CD14-positive monocyte (primary cell): ENCODE measurements at regions not wholly inside any gene's neighbourhood (a gene's known extent, or its start where the extent isn't known, plus 50 kb on each side); places are given as distances from the start of the nearest gene placed in this dataset. TPM values are rescaled to one million over a fixed set of nuclear protein-coding genes. Genes with fewer than 3 reads are reported as not detected.
"Not testable (repeated sequence)": the region's sequence is repeated elsewhere in the genome, so short reads cannot be mapped to it uniquely, and the experiment has no call there.

Source experiments
- DNase-seq, 3 donors: peaks; one replicate each; pipeline ENCODE4 v3.0.0-alpha.2; 2011 to 2022
- H2AFZ ChIP-seq: 2 replicates; pipeline ENCODE4 v1.6.0; 2012; ENCODE audit warnings: mild to moderate bottlenecking, low read depth, low read length, inconsistent platforms; ENCODE audit not compliant: insufficient read depth, poor library complexity, severe bottlenecking
- H3K27ac ChIP-seq, 2 donors: 1 replicate in 1 of 2; 2 replicates in 1 of 2; pipeline ENCODE4 v1.5.1; 2012 to 2013; ENCODE audit warnings: low read length in 2 of 2, control low read depth in 1 of 2, inconsistent platforms in 1 of 2, low read depth in 1 of 2, mild to moderate bottlenecking in 1 of 2
- H3K27me3 ChIP-seq, 2 donors: one replicate each; pipeline versions ENCODE4 v1.6.0 to v1.6.1; 2011 to 2013; ENCODE audit warnings: low read length in 2 of 2; ENCODE audit not compliant: control insufficient read depth in 2 of 2, insufficient read depth in 2 of 2
- H3K36me3 ChIP-seq, 2 donors: replicated peaks in 1 of 2; 1 replicate in 1 of 2; 2 replicates in 1 of 2; pipeline versions ENCODE4 v1.5.1 to v1.6.1; 2012 to 2013; ENCODE audit warnings: low read length in 2 of 2, control low read depth in 1 of 2, inconsistent platforms in 1 of 2, mild to moderate bottlenecking in 1 of 2; ENCODE audit not compliant: insufficient read depth in 2 of 2, control insufficient read depth in 1 of 2
- H3K4me1 ChIP-seq, 2 donors: 1 replicate in 1 of 2; 2 replicates in 1 of 2; pipeline versions ENCODE4 v1.5.1 to v1.6.1; 2012 to 2013; ENCODE audit warnings: low read length in 2 of 2, control low read depth in 1 of 2, inconsistent platforms in 1 of 2, mild to moderate bottlenecking in 1 of 2, moderate library complexity in 1 of 2; ENCODE audit not compliant: insufficient read depth in 2 of 2, control insufficient read depth in 1 of 2
- H3K4me2 ChIP-seq: replicated peaks from 2 replicates; pipeline ENCODE3; 2012; ENCODE audit warnings: low read length, moderate library complexity, mild to moderate bottlenecking; ENCODE audit not compliant: poor library complexity, severe bottlenecking; ENCODE audit errors: extremely low read depth
- H3K4me3 ChIP-seq, 3 experiments: fragments of 200-600 bp in 1 of 3; sonication (generic) in 1 of 3; replicated peaks in 1 of 3; 1 replicate in 2 of 3; 2 replicates in 1 of 3; pipeline ENCODE4 v1.5.1; 2011 to 2013; ENCODE audit warnings: low read length in 3 of 3, mild to moderate bottlenecking in 3 of 3, control low read depth in 2 of 3, low read depth in 2 of 3, inconsistent platforms in 1 of 3, moderate library complexity in 1 of 3
- H3K79me2 ChIP-seq: 2 replicates; pipeline ENCODE4 v1.6.0; 2012; ENCODE audit warnings: mild to moderate bottlenecking, control low read depth, inconsistent platforms, low read length, moderate library complexity; ENCODE audit not compliant: insufficient read depth
- H3K9ac ChIP-seq: 2 replicates; pipeline ENCODE4 v1.6.0; 2017; ENCODE audit warnings: low read length, mild to moderate bottlenecking; ENCODE audit not compliant: insufficient read depth, poor library complexity, severe bottlenecking
- H3K9me3 ChIP-seq, 2 donors: replicated peaks in 1 of 2; 1 replicate in 1 of 2; 2 replicates in 1 of 2; pipeline versions ENCODE4 v1.5.1 to v1.6.1; 2012 to 2013; ENCODE audit warnings: low read length in 2 of 2, control low read depth in 1 of 2; ENCODE audit not compliant: control insufficient read depth in 1 of 2, insufficient read depth in 1 of 2
- H4K20me1 ChIP-seq: 2 replicates; pipeline ENCODE4 v1.6.0; 2012; ENCODE audit warnings: mild to moderate bottlenecking, low read length, control low read depth, moderate library complexity; ENCODE audit not compliant: insufficient read depth
- H3K27ac Mint-ChIP-seq, 7 donors: one replicate each; pipeline ENCODE4 v1.8.0; 2020; ENCODE audit warnings: mild to moderate bottlenecking in 7 of 7, mixed read lengths in 7 of 7, moderate library complexity in 6 of 7, inconsistent platforms in 2 of 7
- H3K27me3 Mint-ChIP-seq, 3 donors: one replicate each; pipeline ENCODE4 v1.8.0; 2021 to 2022; ENCODE audit warnings: low read depth in 3 of 3, mild to moderate bottlenecking in 3 of 3, mixed read lengths in 3 of 3, moderate library complexity in 3 of 3, inconsistent platforms in 1 of 3
- H3K36me3 Mint-ChIP-seq, 2 donors: one replicate each; pipeline ENCODE4 v1.8.0; 2020; ENCODE audit warnings: mixed read lengths in 2 of 2, inconsistent platforms in 1 of 2, mild to moderate bottlenecking in 1 of 2
- H3K4me1 Mint-ChIP-seq: one replicate; pipeline ENCODE4 v1.8.0; 2020; ENCODE audit warnings: mild to moderate bottlenecking, mixed read lengths
- H3K4me3 Mint-ChIP-seq, 2 donors: one replicate each; pipeline ENCODE4 v1.8.0; 2020; ENCODE audit warnings: mild to moderate bottlenecking in 2 of 2, mixed read lengths in 2 of 2, moderate library complexity in 1 of 2
- H3K9me3 Mint-ChIP-seq, 7 donors: one replicate each; pipeline ENCODE4 v1.8.0; 2020 to 2022; ENCODE audit warnings: mixed read lengths in 7 of 7, mild to moderate bottlenecking in 6 of 7, moderate library complexity in 6 of 7, inconsistent platforms in 2 of 7
- WGBS: methylation state at CpG from one replicate; pipeline ENCODE4 v1.1.5; 2013; ENCODE audit warnings: missing lambda C conversion rate; ENCODE audit not compliant: insufficient coverage; 5-methylcytosine and 5-hydroxymethylcytosine counted together
- intact Hi-C, 2 donors: fragments of 100-400 bp; cut with micrococcal nuclease; formaldehyde crosslinking; loops; one replicate each; pipeline versions ENCODE4 v1.15.0 to v1.15.1; 2023
- small RNA-seq: library from RNA; depleted of rRNA; stranded (forward); fragments of <200 nt; gene quantifications from one replicate; pipeline ENCODE3, GENCODE V24; 2012; ENCODE audit warnings: low read depth; ENCODE audit not compliant: insufficient read length
- TF ChIP-seq, protein P1 (sequence below): fragments of 200-600 bp; IDR thresholded peaks from one replicate; pipeline ENCODE4 v1.8.0; 2022; ENCODE audit warnings: antibody characterized with exemption, mild to moderate bottlenecking

DNA sequence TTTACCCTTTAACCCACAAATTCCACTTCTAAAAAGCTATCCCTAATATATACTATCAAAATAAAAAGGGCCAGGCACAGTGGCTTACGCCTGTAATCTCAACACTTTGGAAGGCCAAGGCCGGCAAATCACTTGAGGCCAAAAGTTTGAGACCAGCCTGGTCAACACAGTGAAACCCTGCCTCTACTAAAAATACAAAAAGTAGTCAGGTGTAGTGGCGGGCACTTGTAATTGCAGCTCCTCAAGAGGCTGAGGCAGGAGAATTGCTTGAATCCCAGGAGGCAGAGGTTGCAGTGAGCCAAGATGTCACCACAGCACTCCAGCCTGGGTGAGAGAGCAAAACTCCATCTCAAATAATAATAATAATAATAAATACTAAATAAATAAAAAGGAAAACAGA lies 82.5 kb downstream of the TRIM27 start:
- H2AFZ ChIP-seq: no peak overlapping the region
- no peak for DNase-seq
- H3K9me3 Mint-ChIP-seq: peaks cover 0 to 10% (median 1%) of the 10 kb centered on the region in 7 donors
- TF ChIP-seq, protein P1, sequence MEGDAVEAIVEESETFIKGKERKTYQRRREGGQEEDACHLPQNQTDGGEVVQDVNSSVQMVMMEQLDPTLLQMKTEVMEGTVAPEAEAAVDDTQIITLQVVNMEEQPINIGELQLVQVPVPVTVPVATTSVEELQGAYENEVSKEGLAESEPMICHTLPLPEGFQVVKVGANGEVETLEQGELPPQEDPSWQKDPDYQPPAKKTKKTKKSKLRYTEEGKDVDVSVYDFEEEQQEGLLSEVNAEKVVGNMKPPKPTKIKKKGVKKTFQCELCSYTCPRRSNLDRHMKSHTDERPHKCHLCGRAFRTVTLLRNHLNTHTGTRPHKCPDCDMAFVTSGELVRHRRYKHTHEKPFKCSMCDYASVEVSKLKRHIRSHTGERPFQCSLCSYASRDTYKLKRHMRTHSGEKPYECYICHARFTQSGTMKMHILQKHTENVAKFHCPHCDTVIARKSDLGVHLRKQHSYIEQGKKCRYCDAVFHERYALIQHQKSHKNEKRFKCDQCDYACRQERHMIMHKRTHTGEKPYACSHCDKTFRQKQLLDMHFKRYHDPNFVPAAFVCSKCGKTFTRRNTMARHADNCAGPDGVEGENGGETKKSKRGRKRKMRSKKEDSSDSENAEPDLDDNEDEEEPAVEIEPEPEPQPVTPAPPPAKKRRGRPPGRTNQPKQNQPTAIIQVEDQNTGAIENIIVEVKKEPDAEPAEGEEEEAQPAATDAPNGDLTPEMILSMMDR: peak; percentile 26
- H3K79me2 ChIP-seq: no peaks in the 10 kb centered on the region
- no peaks in the 10 kb centered on the region for H3K36me3 Mint-ChIP-seq
- no peaks in the 10 kb centered on the region for H3K36me3 ChIP-seq
- intact Hi-C loops: no loop called here
- H3K9me3 ChIP-seq: no peaks in the 10 kb centered on the region
- peaks cover 25% of the 10 kb centered on the region for H3K4me1 Mint-ChIP-seq
- no peak overlapping the region for H3K4me3 Mint-ChIP-seq
- no peak overlapping the region for H3K4me2 ChIP-seq
- H3K4me1 ChIP-seq: peaks cover 25 to 29% of the 10 kb centered on the region in 2 donors
- no peak overlapping the region for H3K27ac ChIP-seq
- H3K27ac Mint-ChIP-seq: no peak overlapping the region
- WGBS: 80% methylated on average over 1 of the region's 3 CpGs
- H3K27me3 Mint-ChIP-seq: peaks cover 47 to 75% (median 63%) of the 10 kb centered on the region in 3 donors
- H3K9ac ChIP-seq: no peak overlapping the region
- H4K20me1 ChIP-seq: no peaks in the 10 kb centered on the region
- no peak overlapping the region for H3K4me3 ChIP-seq
- peaks cover 13 to 47% of the 10 kb centered on the region in 2 donors for H3K27me3 ChIP-seq

DNA sequence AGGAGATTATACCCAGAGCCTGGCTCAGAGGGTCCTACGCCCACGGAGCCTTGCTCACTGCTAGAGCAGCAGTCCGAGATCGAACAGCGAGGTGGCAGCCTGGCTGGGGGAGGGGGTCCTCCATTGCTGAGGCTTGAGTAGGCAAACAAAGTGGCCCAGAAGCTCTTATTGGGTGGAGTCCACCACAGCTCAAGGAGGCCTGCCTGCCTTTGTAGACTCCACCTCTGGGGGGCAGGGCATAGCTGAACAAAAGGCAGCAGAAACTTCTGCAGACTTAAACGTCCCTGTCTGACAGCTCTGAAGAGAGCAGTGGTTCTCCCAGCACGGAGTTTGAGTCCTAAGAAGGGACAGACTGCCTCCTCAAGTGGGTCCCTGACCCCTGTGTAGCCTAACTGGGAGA lies 75.0 kb downstream of the TRIM27 start:
- H3K4me2 ChIP-seq, H3K27ac Mint-ChIP-seq, H3K9me3 ChIP-seq, H3K36me3 ChIP-seq, H3K27me3 ChIP-seq, H3K4me1 Mint-ChIP-seq, H3K36me3 Mint-ChIP-seq, H3K4me3 Mint-ChIP-seq, intact Hi-C loops, H3K4me1 ChIP-seq, DNase-seq, H4K20me1 ChIP-seq, H3K9ac ChIP-seq, H2AFZ ChIP-seq, H3K27ac ChIP-seq, H3K9me3 Mint-ChIP-seq, H3K4me3 ChIP-seq, H3K79me2 ChIP-seq: not testable (repeated sequence)
- peaks cover 25 to 34% (median 33%) of the 10 kb centered on the region in 3 donors for H3K27me3 Mint-ChIP-seq
- 68% methylated on average over 7 of the region's 7 CpGs for WGBS
- TF ChIP-seq, protein P1: peak; percentile 47

Small RNA genes in the stretch of these regions (small RNA-seq; reads per million reads assigned to genes)
- gene AL121932.1: not detected
